Thymus (tissue), 11 donors: ENCODE measurements at regions not wholly inside any gene's neighbourhood (a gene's known extent, or its start where the extent isn't known, plus 50 kb on each side); places are given as distances from the start of the nearest gene placed in this dataset.

ENCODE experiments used
- DNase-seq, 9 donors: peaks; one replicate each; pipeline ENCODE4 v3.0.0-alpha.2; 2013; ENCODE audit warnings: low spot score in 9 of 9, low read depth in 6 of 9, missing footprints in 1 of 9
- H3K27ac ChIP-seq, 2 donors: one replicate each; pipeline ENCODE4 v1.5.1; 2013; ENCODE audit warnings: control low read depth in 1 of 2, low read depth in 1 of 2, low read length in 1 of 2, mild to moderate bottlenecking in 1 of 2, moderate library complexity in 1 of 2
- H3K27me3 ChIP-seq, 2 donors: one replicate each; pipeline ENCODE4 v1.5.1; 2013; ENCODE audit warnings: low read length in 1 of 2; ENCODE audit not compliant: control insufficient read depth in 2 of 2, insufficient read depth in 1 of 2
- H3K36me3 ChIP-seq, 2 donors: one replicate each; pipeline ENCODE4 v1.5.1; 2013; ENCODE audit warnings: low read length in 1 of 2, mild to moderate bottlenecking in 1 of 2, moderate library complexity in 1 of 2; ENCODE audit not compliant: control insufficient read depth in 2 of 2, insufficient read depth in 2 of 2
- H3K4me1 ChIP-seq, 2 donors: one replicate each; pipeline ENCODE4 v1.5.1; 2013; ENCODE audit warnings: low read length in 2 of 2; ENCODE audit not compliant: control insufficient read depth in 2 of 2, insufficient read depth in 2 of 2
- H3K4me3 ChIP-seq, 2 donors: one replicate each; pipeline ENCODE4 v1.5.1; 2013; ENCODE audit warnings: low read length in 2 of 2, control low read depth in 1 of 2, mild to moderate bottlenecking in 1 of 2
- H3K9me3 ChIP-seq, 2 donors: one replicate each; pipeline ENCODE4 v1.5.1; 2013; ENCODE audit warnings: low read length in 1 of 2, mild to moderate bottlenecking in 1 of 2; ENCODE audit not compliant: control insufficient read depth in 2 of 2, insufficient read depth in 1 of 2
- WGBS: extraction: QIAGEN DNeasy Blood & Tissue Kit; methylation state at CpG from one replicate; pipeline ENCODE4 v1.1.7; 2013; 5-methylcytosine and 5-hydroxymethylcytosine counted together
- donor health status: healthy.

GRCh38 chr13:37492075-37492474 is 106.5 kb downstream of the POSTN start:
- H3K27ac ChIP-seq, result no peak overlapping the region
- no peaks in the 10 kb centered on the region for H3K4me1 ChIP-seq
- no peaks in the 10 kb centered on the region for H3K36me3 ChIP-seq
- H3K4me3 ChIP-seq, result no peak overlapping the region
- no peaks in the 10 kb centered on the region for H3K9me3 ChIP-seq
- H3K27me3 ChIP-seq, result no peaks in the 10 kb centered on the region
- no peak for DNase-seq

GRCh38 chr13:37491661-37492060 is 106.9 kb downstream of the POSTN start:
- H3K4me1 ChIP-seq, result no peaks in the 10 kb centered on the region
- no peaks in the 10 kb centered on the region for H3K9me3 ChIP-seq
- H3K27me3 ChIP-seq, result no peaks in the 10 kb centered on the region
- no peak overlapping the region for H3K4me3 ChIP-seq
- WGBS, result 91% methylated on average over 3 of the region's 3 CpGs
- H3K36me3 ChIP-seq, result no peaks in the 10 kb centered on the region
- no peak for DNase-seq
- no peak overlapping the region for H3K27ac ChIP-seq

GRCh38 chr13:37490176-37490779 is 108.3 kb downstream of the POSTN start:
- no peak for DNase-seq
- no peaks in the 10 kb centered on the region for H3K4me1 ChIP-seq
- WGBS, result 94% methylated on average over 5 of the region's 5 CpGs
- no peaks in the 10 kb centered on the region for H3K9me3 ChIP-seq
- no peaks in the 10 kb centered on the region for H3K27me3 ChIP-seq
- H3K4me3 ChIP-seq, result no peak overlapping the region
- no peaks in the 10 kb centered on the region for H3K36me3 ChIP-seq
- no peak overlapping the region for H3K27ac ChIP-seq

- no peak overlapping the region for H3K4me3 ChIP-seq
- H3K36me3 ChIP-seq, result no peaks in the 10 kb centered on the region
- H3K27ac ChIP-seq, result no peak overlapping the region
- H3K27me3 ChIP-seq, result no peaks in the 10 kb centered on the region
- no peaks in the 10 kb centered on the region for H3K9me3 ChIP-seq
- DNase-seq, result no peak
- H3K4me1 ChIP-seq, result no peaks in the 10 kb centered on the region
These were observed 109.8 kb downstream of the POSTN start for GRCh38 chr13:37488726-37489125.

- Histone ChIP-seq H3K4me1 (no peaks in the 10 kb centered on the region), H3K4me3 (no peak overlapping the region), H3K9me3 (no peaks in the 10 kb centered on the region), H3K27me3 (no peaks in the 10 kb centered on the region), H3K36me3 (no peaks in the 10 kb centered on the region), H3K27ac (no peak overlapping the region)
- no peak for DNase-seq
- 23% methylated on average over 7 of the region's 7 CpGs for WGBS
These were observed 112.3 kb downstream of the POSTN start for GRCh38 chr13:37486171-37486681.

GRCh38 chr13:37485756-37486155 is 112.8 kb downstream of the POSTN start:
- no peak overlapping the region for H3K4me3 ChIP-seq
- H3K36me3 ChIP-seq, result no peaks in the 10 kb centered on the region
- DNase-seq, result no peak
- no peaks in the 10 kb centered on the region for H3K9me3 ChIP-seq
- H3K27ac ChIP-seq, result no peak overlapping the region
- H3K27me3 ChIP-seq, result no peaks in the 10 kb centered on the region
- H3K4me1 ChIP-seq, result no peaks in the 10 kb centered on the region

- DNase-seq, result no peak
- no peaks in the 10 kb centered on the region for H3K36me3 ChIP-seq
- 89% methylated on average over 2 of the region's 2 CpGs for WGBS
- H3K4me1 ChIP-seq, result no peaks in the 10 kb centered on the region
- no peaks in the 10 kb centered on the region for H3K27me3 ChIP-seq
- no peaks in the 10 kb centered on the region for H3K9me3 ChIP-seq
- H3K4me3 ChIP-seq, result no peak overlapping the region
- H3K27ac ChIP-seq, result no peak overlapping the region
These were observed 114.5 kb downstream of the POSTN start for GRCh38 chr13:37484056-37484455.

GRCh38 chr13:37482331-37482730 is 116.2 kb downstream of the POSTN start:
- Histone ChIP-seq H3K4me1 (no peaks in the 10 kb centered on the region), H3K9me3 (no peaks in the 10 kb centered on the region), H3K27me3 (no peaks in the 10 kb centered on the region), H3K36me3 (no peaks in the 10 kb centered on the region), H3K27ac (no peak overlapping the region), H3K4me3 (no peak overlapping the region)
- 96% methylated on average over 2 of the region's 2 CpGs for WGBS
- DNase-seq, result no peak

- no peaks in the 10 kb centered on the region for H3K27me3 ChIP-seq
- no peak for DNase-seq
- no peaks in the 10 kb centered on the region for H3K4me1 ChIP-seq
- H3K27ac ChIP-seq, result no peak overlapping the region
- H3K9me3 ChIP-seq, result no peaks in the 10 kb centered on the region
- WGBS, result 70% methylated on average over 1 of the region's 1 CpG
- no peaks in the 10 kb centered on the region for H3K36me3 ChIP-seq
- no peak overlapping the region for H3K4me3 ChIP-seq
These were observed 116.7 kb downstream of the POSTN start for GRCh38 chr13:37481885-37482227.
